ENCODE measurements at regions not wholly inside any gene's neighbourhood (a gene's known extent, or its start where the extent isn't known, plus 50 kb on each side); places are given as distances from the start of the nearest gene placed in this dataset.

DNA sequence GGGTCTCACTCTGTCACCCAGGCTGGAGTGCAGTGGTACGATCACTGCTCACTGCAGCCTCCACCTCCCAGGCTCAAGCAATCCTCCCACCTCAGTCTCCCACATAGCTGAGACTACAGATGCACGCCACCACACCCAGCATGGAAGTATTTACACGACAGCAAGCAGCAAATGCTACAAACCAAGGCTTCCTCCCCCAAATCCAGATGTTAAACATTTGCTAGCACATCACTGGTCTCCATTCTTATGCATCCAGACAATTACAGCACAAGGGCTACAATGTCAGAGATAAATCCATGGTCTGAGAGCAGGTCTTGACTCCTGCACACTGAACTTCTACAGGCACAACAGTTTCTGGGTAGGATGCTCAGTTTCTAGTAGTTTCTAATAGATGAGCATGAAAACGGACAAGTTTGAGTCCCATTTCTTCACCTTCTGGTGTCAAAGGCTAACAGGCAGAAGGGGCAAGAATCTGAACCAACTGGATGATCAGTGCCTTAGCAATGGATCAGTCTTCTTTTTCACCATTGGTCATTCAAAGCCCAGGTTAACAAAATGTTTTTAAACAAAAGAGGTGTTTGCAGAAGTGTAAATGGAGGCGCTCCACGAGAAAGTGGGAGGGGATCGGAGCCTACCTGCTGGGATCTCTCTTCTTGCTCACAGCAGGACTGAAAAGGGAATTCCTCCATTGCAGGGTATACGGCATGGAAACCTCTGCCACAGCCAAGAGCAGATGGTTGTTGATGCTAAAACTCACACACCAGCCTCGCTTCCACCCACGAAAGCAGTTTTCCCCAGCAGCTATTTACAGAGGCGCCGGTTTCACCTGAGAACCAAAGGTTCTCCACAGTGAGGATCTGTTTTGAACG lies 135.0 kb upstream of the ARL4C start:
- DNase-seq: no peak

DNA sequence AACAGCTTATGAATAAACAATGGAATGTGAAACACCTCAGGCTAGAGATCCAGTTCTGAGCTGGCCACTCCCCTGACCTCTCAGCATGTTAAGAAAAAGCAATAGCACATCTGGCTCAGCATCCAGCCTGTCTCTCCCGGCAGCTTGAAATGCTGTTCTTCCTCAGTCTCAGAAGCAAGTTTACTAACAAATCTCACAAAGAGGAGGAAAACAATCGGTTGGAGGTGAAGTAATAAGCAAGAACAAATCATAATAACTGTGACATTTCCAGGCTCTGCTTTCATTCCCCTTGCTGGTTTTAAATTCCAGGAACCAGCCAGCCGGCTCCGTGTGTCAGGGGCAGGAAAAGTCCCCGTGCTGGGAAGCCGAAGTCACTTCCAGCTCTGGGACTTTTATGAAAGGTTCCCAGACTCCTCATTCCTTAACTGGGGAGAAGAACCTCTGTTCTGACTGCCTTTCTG lies 133.9 kb upstream of the ARL4C start:
- no peak for DNase-seq

- no peak for DNase-seq
Measured at GRCh38 chr2:234629596-234629995, 132.7 kb upstream of the ARL4C start.

DNA sequence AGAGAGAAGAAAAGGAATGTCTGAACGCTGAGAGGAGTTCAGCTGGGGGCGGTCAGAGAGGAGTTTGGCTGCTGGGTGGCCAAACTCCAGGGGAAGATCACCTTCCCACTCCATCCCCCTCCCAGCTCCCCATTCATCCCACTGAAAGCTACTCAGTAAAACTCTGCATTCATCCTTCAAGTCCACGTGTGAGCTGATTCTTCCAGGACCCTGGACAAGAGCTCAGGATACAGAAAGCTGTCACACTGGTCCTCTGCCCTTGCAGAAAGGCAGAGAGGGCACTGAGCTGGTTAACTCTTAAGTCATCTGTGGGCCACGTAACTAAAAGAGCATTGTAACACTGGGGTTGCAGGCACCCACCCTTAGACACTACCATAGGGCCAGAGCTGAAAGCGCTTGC lies 132.1 kb upstream of the ARL4C start:
- DNase-seq: no peak

GRCh38 chr2:234627308-234627707 lies 130.4 kb upstream of the ARL4C start:
- no peak for DNase-seq

DNA sequence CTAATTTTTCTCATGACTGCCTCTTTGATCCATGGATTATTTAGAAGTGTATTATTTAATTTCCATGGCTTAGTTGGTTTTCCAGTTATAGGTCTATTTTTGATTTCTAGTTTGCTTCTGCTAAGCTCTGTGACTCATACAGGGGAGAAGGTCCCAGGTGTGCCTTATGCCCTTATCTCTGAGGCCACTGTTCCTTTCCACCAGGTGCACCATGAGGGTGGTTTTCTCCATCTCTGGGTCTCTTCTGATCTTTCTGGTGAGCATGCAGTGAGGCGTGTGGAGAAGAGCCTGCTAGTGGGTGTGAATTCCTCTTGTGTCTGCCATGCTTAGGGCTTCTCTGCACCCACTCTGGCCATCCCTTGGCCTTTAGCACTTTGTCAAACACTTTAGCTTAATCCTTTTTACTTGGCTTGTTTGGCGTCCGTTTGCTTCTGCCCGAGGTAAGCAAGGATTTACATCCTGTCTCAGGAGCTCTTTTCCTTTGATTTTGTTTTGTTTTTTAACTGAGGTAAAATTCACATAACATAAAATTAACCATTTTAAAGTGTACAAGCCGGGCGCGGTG lies 129.8 kb upstream of the ARL4C start:
- DNase-seq: no peak

GRCh38 chr2:234625626-234626250 lies 128.9 kb upstream of the ARL4C start:
- DNase-seq: no peak

- no peak for DNase-seq
Measured at GRCh38 chr2:234623521-234623991, 126.7 kb upstream of the ARL4C start.

GRCh38 chr2:234621120-234621519 lies 124.2 kb upstream of the ARL4C start:
- no peak for DNase-seq

DNA sequence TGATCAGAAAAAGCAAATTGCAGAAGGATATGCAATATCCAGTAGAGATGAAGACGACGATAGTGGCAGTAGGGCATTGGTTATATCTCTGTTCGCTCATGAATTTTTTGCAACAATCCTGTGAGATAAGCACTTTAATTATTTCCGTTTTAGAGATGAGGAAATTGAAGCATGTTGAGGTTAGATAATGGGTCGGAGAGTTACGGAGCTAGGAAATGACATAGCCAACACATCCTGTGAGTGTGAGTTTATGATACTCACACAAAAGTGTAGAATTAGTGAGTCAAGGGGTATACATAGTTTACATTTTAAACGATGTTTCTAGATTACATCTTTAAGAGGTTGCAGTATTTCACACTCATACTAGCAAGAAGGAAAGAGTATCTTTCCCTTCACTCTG lies 123.1 kb upstream of the ARL4C start:
- DNase-seq: no peak

- no peak for DNase-seq
Measured at GRCh38 chr2:234615643-234616356, 118.9 kb upstream of the ARL4C start.

- DNase-seq: no peak
Measured at GRCh38 chr2:234611209-234611608, 114.3 kb upstream of the ARL4C start.

GRCh38 chr2:234608946-234609345 lies 112.1 kb upstream of the ARL4C start:
- no peak for DNase-seq

GRCh38 chr2:234607691-234608090 lies 110.8 kb upstream of the ARL4C start:
- no peak for DNase-seq

DNA sequence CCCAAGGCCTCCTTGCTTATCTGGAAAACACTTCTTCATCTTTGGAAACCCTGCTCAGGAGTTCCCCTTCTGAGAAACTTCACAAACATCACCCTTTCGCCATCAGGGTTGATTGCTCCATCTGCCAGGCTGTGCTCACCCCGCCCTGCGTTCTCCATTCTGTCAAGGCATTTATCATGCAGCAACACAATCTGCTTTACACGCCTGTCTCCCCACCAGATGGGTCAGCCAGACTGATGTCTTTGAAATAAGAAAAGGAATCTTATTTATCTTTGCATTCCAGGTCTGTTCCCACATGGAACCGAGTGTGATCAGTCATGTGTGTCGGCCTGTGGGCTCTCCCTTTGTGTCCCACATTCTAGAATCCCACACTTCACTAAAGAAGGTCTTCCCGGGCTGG lies 110.0 kb upstream of the ARL4C start:
- no peak for DNase-seq

GRCh38 chr2:234603619-234604018 lies 106.7 kb upstream of the ARL4C start:
- no peak for DNase-seq

- DNase-seq: no peak
Measured at GRCh38 chr2:234601213-234601612, 104.3 kb upstream of the ARL4C start.

- no peak for DNase-seq
Measured at GRCh38 chr2:234597576-234597861, 100.6 kb upstream of the ARL4C start.

DNA sequence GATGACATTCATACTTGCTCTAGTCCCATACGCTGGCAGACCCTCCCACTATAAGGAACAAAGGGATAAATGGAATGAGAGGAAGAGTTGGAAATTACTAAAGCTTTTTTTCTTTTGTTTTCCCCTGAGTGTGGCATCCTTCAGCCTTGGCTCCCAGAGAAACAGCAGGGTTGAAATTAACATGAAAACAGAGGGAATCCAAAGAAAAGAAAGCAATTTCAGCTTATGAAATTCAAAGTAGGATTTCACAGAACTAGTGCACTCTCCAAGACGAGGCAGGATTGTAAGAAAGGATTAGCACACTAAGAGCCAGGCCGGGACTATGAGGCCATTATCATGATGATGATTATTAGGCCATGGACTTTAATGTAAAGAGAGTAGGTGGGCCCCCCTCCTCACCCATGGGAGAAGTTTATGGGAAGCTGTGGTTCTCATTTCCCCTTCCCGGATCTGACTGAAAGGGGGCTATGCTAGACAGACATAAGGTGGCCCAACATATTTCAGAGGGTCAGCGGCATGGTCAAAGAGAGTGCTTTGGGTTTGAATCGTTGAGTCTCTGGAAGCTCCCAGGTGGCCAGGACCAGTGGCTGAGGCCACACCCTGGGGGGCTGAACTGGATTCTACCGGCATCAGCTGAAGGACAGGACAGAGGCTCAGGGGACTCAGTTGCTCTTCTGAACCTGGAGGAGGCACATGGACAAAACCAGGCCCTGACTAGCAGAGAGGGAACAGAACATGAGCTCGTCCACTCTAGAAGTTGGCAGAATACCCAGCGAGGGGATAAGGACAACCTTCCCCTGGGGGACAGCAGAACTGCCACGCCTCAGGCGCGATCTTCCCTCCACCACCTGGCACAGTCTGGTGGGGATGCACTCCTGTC lies 100.1 kb upstream of the ARL4C start:
- DNase-seq: no peak

GRCh38 chr2:234595829-234596228 lies 98.9 kb upstream of the ARL4C start:
- DNase-seq: no peak

DNA sequence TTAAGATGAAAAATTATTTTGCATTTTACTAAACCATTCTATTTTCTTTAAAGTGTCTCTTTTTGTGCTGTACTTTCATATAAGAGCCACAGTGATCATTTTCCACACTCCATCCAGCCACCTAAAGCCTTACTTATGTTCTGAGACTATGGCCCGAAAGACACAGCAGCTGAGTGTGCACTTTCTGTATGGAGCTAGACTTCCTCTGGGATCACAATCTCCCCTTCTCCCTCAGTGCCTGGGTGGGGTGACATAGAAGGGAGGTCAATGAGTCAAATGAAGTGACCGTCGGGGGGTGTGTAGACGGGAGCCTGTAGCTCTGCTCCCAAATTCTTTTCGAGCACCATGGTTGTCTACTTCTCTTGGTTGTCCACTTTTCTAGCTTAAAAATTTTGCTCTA lies 97.8 kb upstream of the ARL4C start:
- no peak for DNase-seq

GRCh38 chr2:234593636-234594035 lies 96.8 kb upstream of the ARL4C start:
- no peak for DNase-seq

- no peak for DNase-seq
Measured at GRCh38 chr2:234592541-234592940, 95.7 kb upstream of the ARL4C start.
